ENCODE measurements at regions not wholly inside any gene's neighbourhood (a gene's known extent, or its start where the extent isn't known, plus 50 kb on each side); places are given as distances from the start of the nearest gene placed in this dataset.
"Not testable (repeated sequence)": the region's sequence is repeated elsewhere in the genome, so short reads cannot be mapped to it uniquely, and the experiment has no call there.

DNA sequence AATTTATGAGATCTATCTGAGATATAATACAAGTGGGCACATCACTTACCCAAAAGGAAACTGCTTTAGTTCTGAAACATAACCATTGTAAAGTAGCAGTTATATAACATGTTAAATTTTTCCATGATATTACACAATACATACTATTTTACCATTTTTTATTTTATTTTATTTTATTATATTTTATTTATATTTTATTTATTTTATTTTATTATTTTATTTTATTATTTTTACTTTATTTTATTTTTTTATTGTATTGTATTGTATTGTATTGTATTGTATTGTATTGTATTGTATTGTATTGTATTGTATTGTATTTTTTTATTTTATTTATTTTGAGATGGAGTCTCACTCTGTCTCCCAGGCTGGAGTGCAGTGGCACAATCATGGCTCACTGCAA lies 1095.9 kb downstream of the SUCLG1 start:
- not testable (repeated sequence) for H3K27ac ChIP-seq (ENCODE audit: low read length); H3K4me3 ChIP-seq (ENCODE audit: low read length in 2 of 2); H3K36me3 ChIP-seq (ENCODE audit: control insufficient read depth in 2 of 2, insufficient read depth in 2 of 2, low read length in 2 of 2); H3K9me3 ChIP-seq (ENCODE audit: control insufficient read depth in 2 of 2, low read length in 2 of 2); H3K4me1 ChIP-seq (ENCODE audit: control insufficient read depth, insufficient read depth, low read length); H3K9ac ChIP-seq (ENCODE audit: low read length in 2 of 2); H3K27me3 ChIP-seq (ENCODE audit: control insufficient read depth in 1 of 2, insufficient read depth in 2 of 2, low read length in 2 of 2)

DNA sequence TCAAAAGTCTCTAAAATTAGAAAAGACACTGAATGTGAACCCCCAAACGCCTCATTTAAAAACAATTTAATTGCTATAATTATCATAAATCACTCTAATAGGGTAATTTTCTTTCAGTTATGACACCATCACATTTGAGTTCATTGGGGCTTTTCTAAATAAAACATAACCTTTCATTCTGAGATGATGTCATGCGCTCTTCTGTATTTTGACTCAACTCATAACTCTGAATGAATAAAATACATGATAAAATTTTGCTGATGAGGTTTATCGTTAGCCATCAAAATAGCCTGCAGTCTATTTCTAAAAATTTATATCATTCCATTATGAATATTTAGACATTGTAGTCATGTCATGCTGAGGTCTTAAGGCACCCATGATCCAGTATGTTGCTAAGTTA lies 1099.7 kb downstream of the SUCLG1 start:
- no peak overlapping the region for H3K9ac ChIP-seq (ENCODE audit: low read length in 2 of 2)

GRCh38 chr2:83342860-83343329 lies 1116.2 kb downstream of the SUCLG1 start:
- no peaks in the 10 kb centered on the region for H3K36me3 ChIP-seq (ENCODE audit: control insufficient read depth in 2 of 2, insufficient read depth in 2 of 2, low read length in 2 of 2)
- H3K4me1 ChIP-seq (ENCODE audit: control insufficient read depth, insufficient read depth, low read length) = no peaks in the 10 kb centered on the region
- no peak overlapping the region for H3K9ac ChIP-seq (ENCODE audit: low read length in 2 of 2)
- no peaks in the 10 kb centered on the region for H3K9me3 ChIP-seq (ENCODE audit: control insufficient read depth in 2 of 2, low read length in 2 of 2)
- no peak overlapping the region for H3K4me3 ChIP-seq (ENCODE audit: low read length in 2 of 2)
- no peaks in the 10 kb centered on the region for H3K27me3 ChIP-seq (ENCODE audit: control insufficient read depth in 1 of 2, insufficient read depth in 2 of 2, low read length in 2 of 2)
- no peak overlapping the region for H3K27ac ChIP-seq (ENCODE audit: low read length)

More for the DNA sequence above, 1099.7 kb downstream of the SUCLG1 start:
- Histone ChIP-seq H3K27ac (ENCODE audit: low read length) (no peak overlapping the region), H3K9me3 (ENCODE audit: control insufficient read depth in 2 of 2, low read length in 2 of 2) (no peaks in the 10 kb centered on the region), H3K4me3 (ENCODE audit: low read length in 2 of 2) (no peak overlapping the region), H3K27me3 (ENCODE audit: control insufficient read depth in 1 of 2, insufficient read depth in 2 of 2, low read length in 2 of 2) (no peaks in the 10 kb centered on the region), H3K4me1 (ENCODE audit: control insufficient read depth, insufficient read depth, low read length) (no peaks in the 10 kb centered on the region), H3K36me3 (ENCODE audit: control insufficient read depth in 2 of 2, insufficient read depth in 2 of 2, low read length in 2 of 2) (no peaks in the 10 kb centered on the region)

GRCh38 chr2:83340424-83340823 lies 1118.7 kb downstream of the SUCLG1 start:
- no peaks in the 10 kb centered on the region for H3K36me3 ChIP-seq (ENCODE audit: control insufficient read depth in 2 of 2, insufficient read depth in 2 of 2, low read length in 2 of 2)
- no peak overlapping the region for H3K27ac ChIP-seq (ENCODE audit: low read length)

DNA sequence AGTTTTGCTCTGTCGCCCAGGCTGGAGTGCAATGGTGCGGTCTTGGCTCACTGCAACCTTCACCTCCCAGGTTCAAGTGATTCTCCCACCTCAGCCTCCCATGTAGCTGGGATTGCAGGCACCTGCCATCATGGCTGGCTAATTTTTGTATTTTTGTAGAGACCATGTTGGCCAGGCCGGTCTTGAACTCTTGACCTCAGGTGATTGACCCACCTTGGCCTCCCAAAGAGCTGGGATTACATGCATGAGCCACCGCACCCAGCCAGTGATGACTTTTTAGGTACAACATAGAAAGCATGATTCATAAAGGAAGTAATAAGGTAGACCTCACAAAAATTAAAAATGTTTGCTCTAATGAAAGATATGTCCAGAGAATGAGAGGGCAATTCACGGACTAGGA lies 1119.1 kb downstream of the SUCLG1 start:
- H3K4me3 ChIP-seq (ENCODE audit: low read length in 2 of 2); H3K9ac ChIP-seq (ENCODE audit: low read length in 2 of 2); H3K9me3 ChIP-seq (ENCODE audit: control insufficient read depth in 2 of 2, low read length in 2 of 2): not testable (repeated sequence)

More at GRCh38 chr2:83340424-83340823, 1118.7 kb downstream of the SUCLG1 start:
- H3K9me3 ChIP-seq (ENCODE audit: control insufficient read depth in 2 of 2, low read length in 2 of 2) = no peaks in the 10 kb centered on the region
- H3K27me3 ChIP-seq (ENCODE audit: control insufficient read depth in 1 of 2, insufficient read depth in 2 of 2, low read length in 2 of 2) = no peaks in the 10 kb centered on the region
- H3K4me1 ChIP-seq (ENCODE audit: control insufficient read depth, insufficient read depth, low read length) = no peaks in the 10 kb centered on the region
- no peak overlapping the region for H3K9ac ChIP-seq (ENCODE audit: low read length in 2 of 2)
- no peak overlapping the region for H3K4me3 ChIP-seq (ENCODE audit: low read length in 2 of 2)

DNA sequence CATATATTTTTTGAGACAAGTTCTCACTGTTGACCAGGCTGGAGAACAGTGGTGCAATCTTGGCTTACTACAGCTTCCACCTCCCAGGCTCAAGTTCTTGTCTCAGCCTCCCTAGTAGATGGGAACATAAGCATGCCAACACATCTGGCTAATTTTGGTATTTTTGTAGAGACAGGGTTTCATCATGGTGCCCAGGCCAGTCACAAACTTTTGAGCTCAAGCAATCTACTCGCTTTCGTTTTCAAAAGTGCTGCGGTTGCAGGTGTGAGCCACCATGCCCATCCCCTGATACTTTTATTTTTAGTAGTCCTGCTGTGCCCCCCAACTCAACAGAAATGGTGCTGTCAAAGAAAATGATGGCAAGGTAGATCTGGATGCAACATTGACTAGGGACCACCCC lies 1127.3 kb downstream of the SUCLG1 start:
- Histone ChIP-seq H3K27me3 (ENCODE audit: control insufficient read depth in 1 of 2, insufficient read depth in 2 of 2, low read length in 2 of 2) (no peaks in the 10 kb centered on the region), H3K36me3 (ENCODE audit: control insufficient read depth in 2 of 2, insufficient read depth in 2 of 2, low read length in 2 of 2) (no peaks in the 10 kb centered on the region), H3K9me3 (ENCODE audit: control insufficient read depth in 2 of 2, low read length in 2 of 2) (no peaks in the 10 kb centered on the region)

More for the DNA sequence above, 1119.1 kb downstream of the SUCLG1 start:
- not testable (repeated sequence) for H3K27ac ChIP-seq (ENCODE audit: low read length); H3K4me1 ChIP-seq (ENCODE audit: control insufficient read depth, insufficient read depth, low read length); H3K36me3 ChIP-seq (ENCODE audit: control insufficient read depth in 2 of 2, insufficient read depth in 2 of 2, low read length in 2 of 2); H3K27me3 ChIP-seq (ENCODE audit: control insufficient read depth in 1 of 2, insufficient read depth in 2 of 2, low read length in 2 of 2)

GRCh38 chr2:83323038-83323437 lies 1136.0 kb downstream of the SUCLG1 start:
- H3K4me1 ChIP-seq (ENCODE audit: control insufficient read depth, insufficient read depth, low read length) = no peaks in the 10 kb centered on the region
- no peaks in the 10 kb centered on the region for H3K9me3 ChIP-seq (ENCODE audit: control insufficient read depth in 2 of 2, low read length in 2 of 2)
- no peak overlapping the region for H3K9ac ChIP-seq (ENCODE audit: low read length in 2 of 2)
- H3K4me3 ChIP-seq (ENCODE audit: low read length in 2 of 2) = no peak overlapping the region
- no peak overlapping the region for H3K27ac ChIP-seq (ENCODE audit: low read length)
- no peaks in the 10 kb centered on the region for H3K27me3 ChIP-seq (ENCODE audit: control insufficient read depth in 1 of 2, insufficient read depth in 2 of 2, low read length in 2 of 2)
- no peaks in the 10 kb centered on the region for H3K36me3 ChIP-seq (ENCODE audit: control insufficient read depth in 2 of 2, insufficient read depth in 2 of 2, low read length in 2 of 2)

More for the DNA sequence above, 1127.3 kb downstream of the SUCLG1 start:
- no peak overlapping the region for H3K4me3 ChIP-seq (ENCODE audit: low read length in 2 of 2)
- H3K9ac ChIP-seq (ENCODE audit: low read length in 2 of 2) = no peak overlapping the region
- no peak overlapping the region for H3K27ac ChIP-seq (ENCODE audit: low read length)
- no peaks in the 10 kb centered on the region for H3K4me1 ChIP-seq (ENCODE audit: control insufficient read depth, insufficient read depth, low read length)

GRCh38 chr2:83320053-83320452 lies 1139.0 kb downstream of the SUCLG1 start:
- Histone ChIP-seq H3K9me3 (ENCODE audit: control insufficient read depth in 2 of 2, low read length in 2 of 2) (no peaks in the 10 kb centered on the region), H3K27ac (ENCODE audit: low read length) (no peak overlapping the region), H3K4me1 (ENCODE audit: control insufficient read depth, insufficient read depth, low read length) (no peaks in the 10 kb centered on the region), H3K9ac (ENCODE audit: low read length in 2 of 2) (no peak overlapping the region), H3K27me3 (ENCODE audit: control insufficient read depth in 1 of 2, insufficient read depth in 2 of 2, low read length in 2 of 2) (no peaks in the 10 kb centered on the region), H3K4me3 (ENCODE audit: low read length in 2 of 2) (no peak overlapping the region), H3K36me3 (ENCODE audit: control insufficient read depth in 2 of 2, insufficient read depth in 2 of 2, low read length in 2 of 2) (no peaks in the 10 kb centered on the region)

DNA sequence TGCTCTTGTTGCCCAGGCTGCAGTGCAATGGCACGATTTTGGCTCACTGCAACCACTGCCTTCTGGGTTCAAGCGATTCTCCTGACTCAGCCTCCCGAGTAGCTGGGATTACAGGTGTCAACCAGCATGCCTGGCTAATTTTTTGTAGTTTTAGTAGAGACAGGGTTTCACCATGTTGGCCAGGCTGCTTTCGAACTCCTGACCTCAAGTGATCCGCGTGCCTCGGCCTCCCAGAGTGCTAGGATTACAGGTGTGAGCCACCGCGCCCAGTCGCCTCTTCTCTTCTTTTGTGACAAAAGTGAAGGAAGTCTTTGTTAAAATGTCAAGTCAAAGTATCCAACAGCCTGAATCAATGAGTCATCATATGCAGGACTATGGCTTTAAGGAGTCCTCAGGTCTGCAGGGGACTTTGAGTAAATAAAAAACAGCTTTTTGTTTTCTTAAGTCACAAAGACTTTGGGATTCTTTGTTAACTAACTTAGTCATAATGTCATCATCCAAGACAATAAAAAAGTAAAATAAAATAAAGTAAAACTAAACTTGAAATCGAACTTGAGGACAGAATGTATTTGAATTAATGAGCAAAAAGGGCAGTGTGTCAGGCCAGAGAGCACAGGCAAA lies 1153.2 kb downstream of the SUCLG1 start:
- Histone ChIP-seq H3K4me1 (ENCODE audit: control insufficient read depth, insufficient read depth, low read length) (no peaks in the 10 kb centered on the region), H3K36me3 (ENCODE audit: control insufficient read depth in 2 of 2, insufficient read depth in 2 of 2, low read length in 2 of 2) (no peaks in the 10 kb centered on the region), H3K9me3 (ENCODE audit: control insufficient read depth in 2 of 2, low read length in 2 of 2) (no peaks in the 10 kb centered on the region), H3K27ac (ENCODE audit: low read length) (no peak overlapping the region), H3K4me3 (ENCODE audit: low read length in 2 of 2) (no peak overlapping the region), H3K9ac (ENCODE audit: low read length in 2 of 2) (no peak overlapping the region), H3K27me3 (ENCODE audit: control insufficient read depth in 1 of 2, insufficient read depth in 2 of 2, low read length in 2 of 2) (no peaks in the 10 kb centered on the region)

- Histone ChIP-seq H3K4me1 (ENCODE audit: control insufficient read depth, insufficient read depth, low read length) (no peaks in the 10 kb centered on the region), H3K4me3 (ENCODE audit: low read length in 2 of 2) (no peak overlapping the region), H3K36me3 (ENCODE audit: control insufficient read depth in 2 of 2, insufficient read depth in 2 of 2, low read length in 2 of 2) (no peaks in the 10 kb centered on the region), H3K27ac (ENCODE audit: low read length) (no peak overlapping the region), H3K27me3 (ENCODE audit: control insufficient read depth in 1 of 2, insufficient read depth in 2 of 2, low read length in 2 of 2) (no peaks in the 10 kb centered on the region), H3K9ac (ENCODE audit: low read length in 2 of 2) (no peak overlapping the region), H3K9me3 (ENCODE audit: control insufficient read depth in 2 of 2, low read length in 2 of 2) (no peaks in the 10 kb centered on the region)
These were observed 1168.0 kb downstream of the SUCLG1 start for GRCh38 chr2:83291083-83291482.

DNA sequence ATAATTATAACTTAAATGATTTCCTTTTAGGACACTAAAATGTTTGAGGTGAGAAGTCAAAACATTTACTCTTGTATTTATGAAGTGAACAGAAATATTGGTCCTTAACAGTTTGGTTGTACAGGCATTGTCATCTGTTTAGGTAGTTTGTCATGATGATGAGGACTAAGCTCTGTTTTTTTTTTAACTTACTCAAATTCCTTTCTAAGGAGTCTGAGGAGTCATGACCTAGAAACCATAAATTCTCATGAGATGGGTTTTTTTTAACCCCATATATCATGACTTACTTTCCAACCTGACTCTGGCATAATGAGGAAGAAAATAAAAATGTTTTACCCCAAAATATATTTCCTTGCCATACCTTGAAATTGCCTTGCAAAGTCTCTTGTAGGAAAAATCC lies 1176.2 kb downstream of the SUCLG1 start:
- no peaks in the 10 kb centered on the region for H3K4me1 ChIP-seq (ENCODE audit: control insufficient read depth, insufficient read depth, low read length)
- no peak overlapping the region for H3K27ac ChIP-seq (ENCODE audit: low read length)
- H3K36me3 ChIP-seq (ENCODE audit: control insufficient read depth in 2 of 2, insufficient read depth in 2 of 2, low read length in 2 of 2) = no peaks in the 10 kb centered on the region
- no peaks in the 10 kb centered on the region for H3K9me3 ChIP-seq (ENCODE audit: control insufficient read depth in 2 of 2, low read length in 2 of 2)
- H3K9ac ChIP-seq (ENCODE audit: low read length in 2 of 2) = no peak overlapping the region
- no peaks in the 10 kb centered on the region for H3K27me3 ChIP-seq (ENCODE audit: control insufficient read depth in 1 of 2, insufficient read depth in 2 of 2, low read length in 2 of 2)
- H3K4me3 ChIP-seq (ENCODE audit: low read length in 2 of 2) = no peak overlapping the region

Measured in stomach smooth muscle (tissue), 2 donors.